Naive B cell (primary cell): ENCODE measurements at regions not wholly inside any gene's neighbourhood (a gene's known extent, or its start where the extent isn't known, plus 50 kb on each side); places are given as distances from the start of the nearest gene placed in this dataset.

Experiments used
- ATAC-seq, 2 donors: fragments of 150-1000 bp; cut with Tn5 transposase; 2 replicates each; pipeline ENCODE4 v1.10.0; 2021; ENCODE audit warnings: low read depth in 2 of 2, mild to moderate bottlenecking in 2 of 2, moderate library complexity in 2 of 2
- DNase-seq: peaks from one replicate; pipeline ENCODE4 v3.0.0; 2022
- H3K27ac Mint-ChIP-seq, 6 donors: one replicate each; pipeline ENCODE4 v1.8.0; 2020 to 2022; ENCODE audit warnings: mild to moderate bottlenecking in 6 of 6, mixed read lengths in 6 of 6, moderate library complexity in 5 of 6, inconsistent platforms in 2 of 6
- H3K27me3 Mint-ChIP-seq, 3 donors: one replicate each; pipeline ENCODE4 v1.8.0; 2021 to 2022; ENCODE audit warnings: mixed read lengths in 3 of 3, mild to moderate bottlenecking in 1 of 3
- H3K36me3 Mint-ChIP-seq, 2 donors: one replicate each; pipeline ENCODE4 v1.8.0; 2020 to 2022; ENCODE audit warnings: mixed read lengths in 2 of 2, inconsistent platforms in 1 of 2, mild to moderate bottlenecking in 1 of 2
- H3K4me1 Mint-ChIP-seq, 3 donors: one replicate each; pipeline ENCODE4 v1.8.0; 2020 to 2022; ENCODE audit warnings: mixed read lengths in 3 of 3, inconsistent platforms in 1 of 3, mild to moderate bottlenecking in 1 of 3, moderate library complexity in 1 of 3
- H3K4me3 Mint-ChIP-seq, 8 donors: one replicate each; pipeline ENCODE4 v1.8.0; 2020 to 2022; ENCODE audit warnings: mild to moderate bottlenecking in 8 of 8, mixed read lengths in 8 of 8, moderate library complexity in 8 of 8, inconsistent platforms in 2 of 8
- H3K9me3 Mint-ChIP-seq, 7 donors: one replicate each; pipeline ENCODE4 v1.8.0; 2020 to 2022; ENCODE audit warnings: mixed read lengths in 7 of 7, mild to moderate bottlenecking in 5 of 7, inconsistent platforms in 2 of 7, moderate library complexity in 1 of 7

DNA sequence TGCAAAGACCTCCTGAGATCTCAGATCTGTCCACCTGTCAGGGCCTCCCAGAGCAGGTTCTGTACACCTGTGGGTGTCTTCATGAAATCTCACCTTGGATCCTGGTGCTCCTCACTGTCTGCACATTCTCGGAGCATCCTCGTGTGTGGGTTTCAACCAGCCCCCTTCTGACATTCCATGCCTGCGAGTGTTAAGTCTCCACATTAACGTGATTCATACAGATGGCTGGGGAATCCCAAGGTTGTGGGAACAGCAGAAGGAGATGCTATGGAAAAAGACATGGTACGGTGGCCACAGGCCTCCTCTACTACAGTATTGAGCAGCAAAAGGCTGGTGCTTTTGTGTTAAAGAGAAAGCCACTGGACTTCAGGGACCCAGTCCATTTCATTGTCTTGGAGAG is 556.5 kb downstream of the DHX35 start:
- no peak overlapping the region for H3K4me3 Mint-ChIP-seq

DNA sequence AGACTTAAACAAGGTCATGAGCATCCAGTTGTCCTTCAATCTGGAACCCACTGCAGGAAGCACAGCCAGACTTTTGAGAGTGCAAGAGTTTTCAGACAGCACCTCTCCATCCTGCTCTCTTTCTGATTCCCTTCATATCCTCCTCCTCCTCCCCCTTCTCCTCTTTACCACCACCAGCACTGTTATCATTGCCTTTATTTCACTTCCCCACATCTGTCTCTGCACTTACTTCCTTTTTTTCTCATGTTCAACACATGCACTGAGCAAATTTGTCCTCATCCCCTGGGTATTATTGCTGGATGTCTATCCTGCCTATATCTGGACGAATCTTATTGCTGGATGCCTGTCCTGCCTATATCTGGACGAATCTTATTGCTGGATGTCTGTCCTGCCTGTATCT is 554.8 kb downstream of the DHX35 start:
- Mint-ChIP-seq H3K27me3 (no peaks in the 10 kb centered on the region), H3K4me1 (peaks cover 6 to 8% (median 7%) of the 10 kb centered on the region in 3 donors), H3K9me3 (peaks cover 0 to 16% (median 6%) of the 10 kb centered on the region in 7 donors), H3K4me3 (no peak overlapping the region), H3K36me3 (no peaks in the 10 kb centered on the region), H3K27ac (peak overlapping the region in 1 of 6 donors; percentile 31)
- DNase-seq (no peak), ATAC-seq (peak; percentile 43 to 55)

More for the DNA sequence above, 556.5 kb downstream of the DHX35 start:
- H3K27ac Mint-ChIP-seq: no peak overlapping the region
- no peaks in the 10 kb centered on the region for H3K27me3 Mint-ChIP-seq
- DNase-seq (no peak), ATAC-seq (no peak)
- no peaks in the 10 kb centered on the region for H3K36me3 Mint-ChIP-seq
- peaks cover 6 to 8% (median 7%) of the 10 kb centered on the region in 3 donors for H3K4me1 Mint-ChIP-seq
- H3K9me3 Mint-ChIP-seq: peaks cover 0 to 11% (median 6%) of the 10 kb centered on the region in 7 donors

DNA sequence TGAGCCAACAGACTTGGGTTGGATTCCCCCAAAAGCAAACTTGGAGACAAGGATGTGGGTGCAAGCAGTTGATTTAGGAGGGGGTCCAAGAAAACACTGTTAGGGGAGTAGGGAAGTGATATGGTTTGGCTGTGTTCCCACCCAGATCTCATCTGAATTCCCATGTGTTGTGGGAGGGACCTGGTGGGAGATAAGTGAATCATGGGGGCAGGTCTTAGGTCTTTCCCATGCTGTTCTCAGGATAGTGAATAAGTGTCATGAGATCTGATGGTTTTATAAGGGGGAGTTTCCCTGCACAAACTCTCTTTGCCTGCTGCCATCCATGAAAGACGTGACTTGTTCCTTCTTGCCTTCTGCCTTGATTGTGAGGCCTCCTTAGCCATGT is 542.6 kb downstream of the DHX35 start:
- Mint-ChIP-seq H3K9me3 (peaks cover 0 to 6% (median 4%) of the 10 kb centered on the region in 7 donors), H3K4me1 (no peaks in the 10 kb centered on the region), H3K4me3 (no peak overlapping the region), H3K27ac (no peak overlapping the region), H3K36me3 (no peaks in the 10 kb centered on the region), H3K27me3 (no peaks in the 10 kb centered on the region)
- DNase-seq: no peak
- ATAC-seq: no peak

DNA sequence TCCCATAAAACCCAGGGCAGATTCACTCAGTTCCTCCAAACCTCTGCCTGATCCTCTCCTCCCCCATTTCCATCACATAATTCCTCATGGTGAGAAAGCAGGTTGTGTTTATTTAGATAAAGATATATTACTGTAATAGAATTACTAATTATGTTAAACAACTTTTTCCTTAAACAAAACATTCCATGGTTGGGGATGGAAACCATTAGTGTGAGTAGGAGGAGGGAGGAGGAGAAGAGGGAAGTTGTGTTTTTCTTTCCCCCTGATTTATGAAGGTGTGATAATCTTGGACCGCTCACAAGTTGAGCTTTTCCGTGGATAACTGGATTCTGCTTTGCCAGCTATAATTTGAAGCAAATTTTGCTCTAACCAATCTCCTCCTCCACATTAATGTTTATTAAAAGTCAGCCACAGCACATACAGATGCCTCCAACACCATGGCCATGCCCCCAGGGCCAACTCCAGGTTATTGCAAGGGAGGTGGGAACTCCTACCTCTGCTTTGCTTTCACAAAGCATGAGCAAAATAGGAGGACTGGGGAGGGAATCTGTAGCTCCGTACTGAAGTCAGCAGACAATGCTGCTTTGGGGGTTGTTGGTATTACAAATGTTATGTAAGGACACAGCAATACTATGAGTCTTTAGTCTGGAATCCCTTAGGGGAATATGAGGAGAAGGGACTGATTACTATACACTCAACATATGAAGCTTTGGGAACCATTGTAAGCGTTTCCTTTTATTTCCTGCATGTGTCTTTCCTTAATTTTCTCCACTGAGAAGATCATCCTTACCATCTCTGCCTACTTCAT is 542.0 kb downstream of the DHX35 start:
- Mint-ChIP-seq H3K4me3 (no peak overlapping the region), H3K4me1 (no peaks in the 10 kb centered on the region), H3K27ac (no peak overlapping the region), H3K9me3 (peaks cover 0 to 6% (median 4%) of the 10 kb centered on the region in 7 donors), H3K27me3 (no peaks in the 10 kb centered on the region), H3K36me3 (no peaks in the 10 kb centered on the region)
- no peak for DNase-seq
- no peak for ATAC-seq

DNA sequence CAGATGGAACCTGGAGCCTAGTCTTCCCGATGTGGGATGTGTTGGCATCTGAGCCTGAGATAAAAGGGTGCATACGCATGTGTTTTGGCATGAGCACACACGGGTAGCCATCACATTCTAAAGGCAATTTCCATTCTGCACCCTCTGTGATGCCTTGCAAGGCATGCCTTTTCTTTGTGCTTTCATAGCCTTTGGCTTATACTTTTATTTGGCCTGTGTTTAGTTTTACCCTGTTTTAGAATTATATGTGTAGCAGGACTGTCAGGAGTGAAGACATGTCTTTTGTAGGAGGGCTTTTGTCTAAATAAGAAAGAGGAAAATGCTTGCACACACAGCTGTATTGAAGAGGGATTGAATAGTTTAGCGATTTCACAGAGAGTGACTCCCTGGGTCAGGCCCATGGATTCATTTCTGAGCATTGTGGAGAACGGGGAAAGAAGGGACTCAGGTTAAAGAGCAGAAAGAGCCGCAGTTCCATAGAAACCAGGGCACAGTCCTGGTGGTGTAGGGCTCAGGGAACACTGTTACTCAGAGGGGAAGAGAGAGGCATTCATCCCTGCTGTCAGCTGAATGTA is 530.2 kb downstream of the DHX35 start:
- DNase-seq (no peak), ATAC-seq (no peak)
- Mint-ChIP-seq H3K9me3 (peaks cover 0 to 11% (median 4%) of the 10 kb centered on the region in 7 donors), H3K4me1 (no peaks in the 10 kb centered on the region), H3K36me3 (no peaks in the 10 kb centered on the region), H3K27me3 (peaks cover 5 to 11% (median 7%) of the 10 kb centered on the region in 3 donors), H3K27ac (no peak overlapping the region), H3K4me3 (no peak overlapping the region)

DNA sequence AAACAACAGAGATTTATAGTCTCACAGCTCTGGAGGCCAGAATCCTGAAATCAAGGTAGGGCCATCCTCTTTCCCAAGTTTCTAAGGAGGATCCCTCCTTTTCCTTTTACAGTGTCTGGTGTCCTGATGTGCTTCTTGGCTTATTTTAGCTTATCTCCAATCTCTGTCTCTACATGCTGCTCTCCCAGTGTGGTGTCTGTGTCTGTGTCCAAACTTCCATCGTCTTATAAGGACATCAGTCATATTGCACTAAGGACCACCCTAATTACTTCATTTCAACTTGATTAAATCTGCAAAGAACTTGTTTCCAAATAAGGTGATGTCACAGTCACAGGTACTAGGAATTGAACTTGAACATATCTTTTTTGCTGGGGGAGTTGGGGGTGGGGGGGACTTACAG is 529.6 kb downstream of the DHX35 start:
- peaks cover 5 to 11% (median 7%) of the 10 kb centered on the region in 3 donors for H3K27me3 Mint-ChIP-seq

DNA sequence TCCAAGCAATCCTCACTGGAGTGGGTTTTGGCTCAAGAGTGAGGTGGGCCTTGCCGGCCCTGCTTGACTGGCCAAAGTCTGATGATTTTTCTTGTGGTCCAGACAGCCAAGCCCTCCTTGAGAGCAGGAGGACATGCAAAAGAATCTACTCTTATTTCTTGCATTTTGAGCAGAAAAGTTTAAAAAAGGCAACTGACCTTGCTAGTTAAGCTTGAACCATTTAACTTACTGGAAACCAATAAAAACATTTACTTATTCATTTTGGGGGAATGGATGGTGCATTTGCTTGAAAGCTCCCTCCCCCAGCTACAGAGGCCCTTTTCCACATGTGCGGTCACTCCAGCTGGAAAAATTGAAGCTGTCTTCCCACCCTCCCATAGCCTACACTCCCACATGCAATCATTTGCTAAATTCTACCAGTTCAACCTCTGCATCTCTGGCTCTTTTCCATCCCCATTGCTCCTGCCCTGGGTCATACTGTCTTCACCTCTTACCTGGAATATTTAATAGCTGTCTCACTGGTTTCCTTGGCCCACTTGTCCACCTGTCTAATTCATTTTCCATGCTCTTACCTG is 527.9 kb downstream of the DHX35 start:
- DNase-seq: no peak
- H3K27ac Mint-ChIP-seq: no peak overlapping the region
- no peak overlapping the region for H3K4me3 Mint-ChIP-seq
- H3K27me3 Mint-ChIP-seq: peaks cover 3 to 11% (median 7%) of the 10 kb centered on the region in 3 donors
- H3K4me1 Mint-ChIP-seq: no peaks in the 10 kb centered on the region
- no peaks in the 10 kb centered on the region for H3K36me3 Mint-ChIP-seq
- peaks cover 0 to 11% (median 2%) of the 10 kb centered on the region in 7 donors for H3K9me3 Mint-ChIP-seq
- no peak for ATAC-seq

More for the DNA sequence above, 529.6 kb downstream of the DHX35 start:
- DNase-seq (no peak), ATAC-seq (no peak)
- Mint-ChIP-seq H3K9me3 (peaks cover 0 to 11% (median 2%) of the 10 kb centered on the region in 7 donors), H3K27ac (no peak overlapping the region), H3K4me1 (no peaks in the 10 kb centered on the region), H3K36me3 (no peaks in the 10 kb centered on the region), H3K4me3 (no peak overlapping the region)

DNA sequence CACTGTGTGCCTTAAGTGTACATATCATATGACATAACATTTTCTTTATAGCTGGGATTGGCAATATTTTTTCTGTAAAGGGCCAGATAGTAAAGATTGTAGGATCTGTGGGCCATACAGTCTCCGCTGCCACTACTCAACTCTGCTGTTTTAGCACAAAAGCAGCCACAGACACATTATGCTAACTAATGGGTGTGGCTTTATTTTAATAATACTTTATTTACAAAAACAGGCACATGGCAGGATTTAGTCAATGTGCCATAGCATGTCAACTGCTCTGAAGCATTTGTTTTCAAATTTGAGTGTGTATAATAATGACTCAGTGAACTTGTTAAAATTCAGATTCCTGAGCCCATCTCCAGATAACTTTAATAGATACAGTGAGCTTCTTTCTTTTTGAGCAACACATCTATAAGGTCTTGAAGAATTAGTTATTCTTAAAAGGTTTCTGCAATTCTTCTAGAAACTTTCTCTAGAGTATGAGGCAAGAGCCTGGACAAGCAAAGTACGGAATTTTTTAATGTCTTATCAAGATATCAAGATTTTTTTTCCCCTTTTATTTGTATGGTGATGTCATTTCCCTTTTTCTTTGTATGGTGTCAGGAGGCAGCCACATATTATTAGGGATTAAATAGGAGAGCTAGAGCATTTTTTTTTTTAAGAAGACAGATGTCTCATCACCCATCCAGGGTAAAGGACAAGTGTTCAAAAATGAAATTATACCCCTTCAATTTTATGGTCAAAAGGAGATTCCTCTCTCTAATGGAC is 518.3 kb downstream of the DHX35 start:
- Mint-ChIP-seq H3K4me1 (no peaks in the 10 kb centered on the region), H3K27ac (no peak overlapping the region), H3K27me3 (peaks cover 0 to 4% (median 4%) of the 10 kb centered on the region in 3 donors), H3K4me3 (no peak overlapping the region), H3K36me3 (no peaks in the 10 kb centered on the region), H3K9me3 (peaks cover 0 to 3% (median 0%) of the 10 kb centered on the region in 7 donors)
- ATAC-seq (no peak), DNase-seq (no peak)

DNA sequence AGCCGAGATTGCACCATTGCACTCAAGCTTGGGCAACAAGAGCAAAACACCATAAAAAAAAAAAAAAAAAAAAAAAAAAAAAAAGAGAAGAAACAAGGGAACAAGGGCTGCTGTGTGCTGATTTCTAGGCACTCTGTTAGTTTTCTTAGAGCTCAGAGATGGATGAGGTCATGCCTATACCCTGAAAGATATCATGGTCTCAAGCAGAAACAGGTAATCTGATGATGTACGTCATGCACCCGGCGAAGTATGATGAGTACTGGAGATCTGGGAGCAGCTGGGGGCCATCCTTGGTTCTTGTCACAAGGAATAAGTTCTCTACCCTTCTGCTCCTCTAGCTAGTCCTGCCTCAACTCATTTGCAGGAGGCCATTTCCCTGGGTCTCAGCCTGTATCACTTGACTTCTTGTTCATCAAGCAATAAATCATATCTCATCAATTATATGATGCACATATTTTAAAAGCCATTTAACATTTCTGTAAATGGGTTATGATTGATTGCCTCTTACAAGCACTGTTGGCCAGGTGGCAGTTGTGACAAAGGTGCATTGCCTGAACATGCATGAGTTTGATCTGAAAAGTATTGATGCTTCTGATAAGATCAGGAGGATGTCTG is 517.2 kb downstream of the DHX35 start:
- Mint-ChIP-seq H3K4me1 (no peaks in the 10 kb centered on the region), H3K27ac (no peak overlapping the region)

DNA sequence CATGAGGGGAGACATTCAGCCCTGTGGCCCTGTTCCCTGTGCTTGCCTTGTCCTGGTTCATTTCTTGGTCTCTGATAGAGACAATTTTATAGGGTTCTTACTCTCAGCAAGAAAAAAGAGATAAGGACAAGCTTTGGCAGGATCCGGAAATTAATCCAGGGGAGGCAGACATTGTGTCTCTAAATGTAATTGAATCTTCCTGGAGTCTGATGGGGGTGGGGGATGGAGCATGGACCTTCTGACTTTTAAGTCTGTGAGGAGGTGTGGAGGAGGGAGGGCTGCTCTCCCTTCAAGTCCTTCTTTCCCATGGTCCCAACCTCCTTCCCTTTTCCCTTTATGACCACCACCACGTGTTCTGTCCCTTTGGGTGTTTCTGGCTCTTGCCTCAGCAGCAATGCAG is 512.7 kb downstream of the DHX35 start:
- Mint-ChIP-seq H3K36me3 (no peaks in the 10 kb centered on the region), H3K27me3 (peaks cover 0 to 11% (median 4%) of the 10 kb centered on the region in 3 donors), H3K27ac (no peak overlapping the region), H3K9me3 (peaks cover 0 to 8% (median 2%) of the 10 kb centered on the region in 7 donors), H3K4me1 (no peaks in the 10 kb centered on the region), H3K4me3 (no peak overlapping the region)
- DNase-seq (no peak), ATAC-seq (no peak)

More for the DNA sequence above, 517.2 kb downstream of the DHX35 start:
- no peaks in the 10 kb centered on the region for H3K36me3 Mint-ChIP-seq
- no peak for DNase-seq
- peaks cover 0 to 2% (median 0%) of the 10 kb centered on the region in 7 donors for H3K9me3 Mint-ChIP-seq
- no peak for ATAC-seq
- no peak overlapping the region for H3K4me3 Mint-ChIP-seq
- H3K27me3 Mint-ChIP-seq: peaks cover 0 to 11% (median 4%) of the 10 kb centered on the region in 3 donors

DNA sequence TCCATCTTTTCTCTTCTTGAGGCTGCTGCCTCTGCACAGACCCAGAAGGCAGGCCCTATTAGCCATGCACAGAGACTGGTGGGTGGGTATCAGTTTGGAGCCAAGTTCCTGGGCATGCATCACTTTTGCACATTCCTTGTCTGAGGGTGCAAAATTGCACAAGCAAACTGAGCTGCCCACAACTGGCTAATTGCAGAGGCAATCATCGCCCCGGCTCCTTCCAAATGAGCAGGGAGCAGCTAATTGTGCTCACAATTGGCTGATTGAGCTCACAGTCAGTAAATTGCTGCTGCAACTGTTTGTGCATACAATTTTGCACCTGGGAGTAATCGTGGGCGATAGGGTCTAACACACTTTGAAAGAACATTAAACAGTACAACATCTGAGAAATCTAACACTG is 511.4 kb downstream of the DHX35 start:
- Mint-ChIP-seq H3K36me3 (no peaks in the 10 kb centered on the region), H3K27ac (no peak overlapping the region), H3K9me3 (peaks cover 0 to 8% (median 0%) of the 10 kb centered on the region in 7 donors), H3K4me1 (no peaks in the 10 kb centered on the region), H3K27me3 (peaks cover 0 to 11% (median 2%) of the 10 kb centered on the region in 3 donors), H3K4me3 (peak overlapping the region in 1 of 8 donors; percentile 21)
- DNase-seq (no peak), ATAC-seq (no peak)

DNA sequence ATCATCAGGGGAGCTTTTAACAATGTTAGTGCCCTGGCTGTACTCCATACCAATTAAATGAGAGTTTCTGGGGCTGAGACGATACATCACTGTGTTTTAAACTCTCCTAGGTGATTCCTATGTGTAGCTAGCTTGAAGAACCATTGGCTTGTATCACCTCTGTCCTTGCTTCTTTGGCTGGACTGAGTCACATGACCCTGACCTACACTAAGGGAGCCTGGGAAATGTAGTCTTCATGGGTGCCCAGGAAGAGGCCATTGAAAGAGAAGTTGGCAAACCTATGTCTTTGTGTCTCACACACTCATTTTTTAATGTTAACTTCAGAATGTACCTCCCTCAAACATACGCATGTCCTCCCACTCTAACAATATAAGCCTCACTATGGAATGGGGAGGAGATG is 506.6 kb downstream of the DHX35 start:
- Mint-ChIP-seq H3K4me3 (no peak overlapping the region), H3K4me1 (no peaks in the 10 kb centered on the region), H3K9me3 (peaks cover 0 to 9% (median 3%) of the 10 kb centered on the region in 7 donors)

DNA sequence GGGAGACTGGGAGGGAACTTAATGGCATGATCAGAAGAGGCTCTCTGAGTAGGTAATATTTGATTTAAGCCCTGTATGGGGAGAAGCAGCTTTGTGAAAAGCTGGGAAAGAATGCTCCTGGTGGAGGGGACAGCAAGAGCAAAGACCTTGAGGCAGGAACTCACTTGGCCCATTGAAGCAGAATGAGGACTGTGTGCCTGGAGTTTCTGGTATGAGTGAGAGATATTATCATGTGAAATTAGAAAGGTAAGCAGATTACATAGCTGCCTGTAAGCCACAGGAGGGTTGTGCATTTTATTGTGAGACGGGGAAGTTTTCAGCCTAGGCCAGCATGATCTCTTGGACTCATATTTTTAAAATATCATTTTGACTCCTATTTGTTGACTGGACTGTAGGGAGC is 502.1 kb downstream of the DHX35 start:
- ATAC-seq (no peak), DNase-seq (no peak)
- Mint-ChIP-seq H3K27ac (no peak overlapping the region), H3K4me3 (no peak overlapping the region), H3K27me3 (peaks cover 0 to 18% (median 8%) of the 10 kb centered on the region in 3 donors), H3K36me3 (no peaks in the 10 kb centered on the region), H3K4me1 (no peaks in the 10 kb centered on the region), H3K9me3 (peaks cover 0 to 12% (median 0%) of the 10 kb centered on the region in 7 donors)

More for the DNA sequence above, 506.6 kb downstream of the DHX35 start:
- no peak for ATAC-seq
- H3K27me3 Mint-ChIP-seq: peaks cover 0 to 10% (median 8%) of the 10 kb centered on the region in 3 donors
- H3K36me3 Mint-ChIP-seq: no peaks in the 10 kb centered on the region
- no peak overlapping the region for H3K27ac Mint-ChIP-seq
- DNase-seq: no peak
